Breast epithelium (tissue), 4 donors: ENCODE measurements at regions not wholly inside any gene's neighbourhood (a gene's known extent, or its start where the extent isn't known, plus 50 kb on each side); places are given as distances from the start of the nearest gene placed in this dataset.

ENCODE experiments used
- DNase-seq, 2 donors: peaks; one replicate each; pipeline ENCODE4 v3.0.0-alpha.2; 2019; ENCODE audit warnings: low spot score in 2 of 2
- H3K27ac ChIP-seq, 2 donors: fragments of 200-600 bp; sonication (generic) in 1 of 2; one replicate each; pipeline ENCODE4 v1.5.1; 2016 to 2019; ENCODE audit warnings: mild to moderate bottlenecking in 1 of 2
- H3K27me3 ChIP-seq, 2 donors: fragments of 200-600 bp; sonication (generic) in 1 of 2; one replicate each; pipeline versions ENCODE4 v1.5.1 to v1.6.0; 2017 to 2019; ENCODE audit warnings: control low read depth in 1 of 2, mild to moderate bottlenecking in 1 of 2
- H3K36me3 ChIP-seq: fragments of 200-600 bp; one replicate; pipeline ENCODE4 v1.5.1; 2019
- H3K4me1 ChIP-seq, 2 donors: fragments of 200-600 bp; sonication (generic); one replicate each; pipeline ENCODE4 v1.5.1; 2016 to 2019; ENCODE audit warnings: control low read depth in 1 of 2
- H3K4me3 ChIP-seq, 3 donors: fragments of 200-600 bp; sonication (generic); 1 replicate in 2 of 3; 2 replicates in 1 of 3; pipeline ENCODE4 v1.5.1; 2016 to 2019; ENCODE audit warnings: mild to moderate bottlenecking in 3 of 3, moderate library complexity in 2 of 3
- H3K9me3 ChIP-seq, 2 donors: fragments of 200-600 bp; sonication (generic) in 1 of 2; one replicate each; pipeline ENCODE4 v1.5.1; 2016 to 2019; ENCODE audit warnings: control low read depth in 1 of 2
- POLR2A ChIP-seq: fragments of 450-650 bp; IDR thresholded peaks from one replicate; pipeline ENCODE4 v1.6.1; 2016; ENCODE audit warnings: antibody characterized with exemption, mild to moderate bottlenecking, moderate library complexity
- POLR2AphosphoS5 ChIP-seq, 3 donors: sonication (generic); formaldehyde crosslinking; IDR thresholded peaks; one replicate each; pipeline ENCODE4 v1.6.1; 2017; ENCODE audit warnings: antibody characterized with exemption in 3 of 3
- intact Hi-C: fragments of 100-400 bp; cut with DNase I; formaldehyde crosslinking; loops from one replicate; pipeline ENCODE4 v1.15.1; 2023; ENCODE audit warnings: low total_unique reads
- TF ChIP-seq, protein P1 (sequence below), 3 donors: fragments of 450-650 bp; IDR thresholded peaks; one replicate each; pipeline ENCODE4 v1.5.1; 2016 to 2017; ENCODE audit warnings: antibody characterized with exemption in 3 of 3, mild to moderate bottlenecking in 3 of 3, moderate library complexity in 3 of 3

DNA sequence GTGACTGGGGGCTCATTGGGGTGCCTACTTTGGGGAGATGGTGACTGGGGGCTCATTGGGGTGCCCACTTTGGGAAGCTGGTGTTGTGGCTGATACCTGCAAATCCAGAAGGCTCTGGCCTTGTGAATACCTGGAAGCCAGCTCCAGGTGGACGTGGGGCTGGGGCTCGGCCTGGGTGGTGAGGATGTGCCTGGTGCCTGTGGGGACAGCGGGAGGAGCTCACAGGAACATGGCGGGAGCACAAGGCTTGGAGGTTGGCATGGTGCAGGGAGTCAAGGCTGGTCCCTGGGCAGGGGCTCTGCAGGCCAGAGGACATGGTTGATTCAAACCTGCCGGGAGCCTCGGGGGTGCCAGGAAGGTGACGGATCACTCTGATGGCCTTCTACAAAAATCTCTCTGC lies 1165.7 kb downstream of the BRD1 start:
- no peak for DNase-seq
- no peaks in the 10 kb centered on the region for H3K4me1 ChIP-seq
- no peak for TF ChIP-seq POLR2AphosphoS5 (IDR thresholded peaks at IDR 0.05)
- no peak for TF ChIP-seq POLR2A
- TF ChIP-seq, protein P1, sequence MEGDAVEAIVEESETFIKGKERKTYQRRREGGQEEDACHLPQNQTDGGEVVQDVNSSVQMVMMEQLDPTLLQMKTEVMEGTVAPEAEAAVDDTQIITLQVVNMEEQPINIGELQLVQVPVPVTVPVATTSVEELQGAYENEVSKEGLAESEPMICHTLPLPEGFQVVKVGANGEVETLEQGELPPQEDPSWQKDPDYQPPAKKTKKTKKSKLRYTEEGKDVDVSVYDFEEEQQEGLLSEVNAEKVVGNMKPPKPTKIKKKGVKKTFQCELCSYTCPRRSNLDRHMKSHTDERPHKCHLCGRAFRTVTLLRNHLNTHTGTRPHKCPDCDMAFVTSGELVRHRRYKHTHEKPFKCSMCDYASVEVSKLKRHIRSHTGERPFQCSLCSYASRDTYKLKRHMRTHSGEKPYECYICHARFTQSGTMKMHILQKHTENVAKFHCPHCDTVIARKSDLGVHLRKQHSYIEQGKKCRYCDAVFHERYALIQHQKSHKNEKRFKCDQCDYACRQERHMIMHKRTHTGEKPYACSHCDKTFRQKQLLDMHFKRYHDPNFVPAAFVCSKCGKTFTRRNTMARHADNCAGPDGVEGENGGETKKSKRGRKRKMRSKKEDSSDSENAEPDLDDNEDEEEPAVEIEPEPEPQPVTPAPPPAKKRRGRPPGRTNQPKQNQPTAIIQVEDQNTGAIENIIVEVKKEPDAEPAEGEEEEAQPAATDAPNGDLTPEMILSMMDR (IDR thresholded peaks at IDR 0.05): no peak
- no peaks in the 10 kb centered on the region for H3K27me3 ChIP-seq
- no peak overlapping the region for H3K4me3 ChIP-seq
- no peaks in the 10 kb centered on the region for H3K36me3 ChIP-seq
- peaks cover 0 to 5% of the 10 kb centered on the region in 2 donors for H3K9me3 ChIP-seq
- no peak overlapping the region for H3K27ac ChIP-seq
- intact Hi-C loops: no loop called here

DNA sequence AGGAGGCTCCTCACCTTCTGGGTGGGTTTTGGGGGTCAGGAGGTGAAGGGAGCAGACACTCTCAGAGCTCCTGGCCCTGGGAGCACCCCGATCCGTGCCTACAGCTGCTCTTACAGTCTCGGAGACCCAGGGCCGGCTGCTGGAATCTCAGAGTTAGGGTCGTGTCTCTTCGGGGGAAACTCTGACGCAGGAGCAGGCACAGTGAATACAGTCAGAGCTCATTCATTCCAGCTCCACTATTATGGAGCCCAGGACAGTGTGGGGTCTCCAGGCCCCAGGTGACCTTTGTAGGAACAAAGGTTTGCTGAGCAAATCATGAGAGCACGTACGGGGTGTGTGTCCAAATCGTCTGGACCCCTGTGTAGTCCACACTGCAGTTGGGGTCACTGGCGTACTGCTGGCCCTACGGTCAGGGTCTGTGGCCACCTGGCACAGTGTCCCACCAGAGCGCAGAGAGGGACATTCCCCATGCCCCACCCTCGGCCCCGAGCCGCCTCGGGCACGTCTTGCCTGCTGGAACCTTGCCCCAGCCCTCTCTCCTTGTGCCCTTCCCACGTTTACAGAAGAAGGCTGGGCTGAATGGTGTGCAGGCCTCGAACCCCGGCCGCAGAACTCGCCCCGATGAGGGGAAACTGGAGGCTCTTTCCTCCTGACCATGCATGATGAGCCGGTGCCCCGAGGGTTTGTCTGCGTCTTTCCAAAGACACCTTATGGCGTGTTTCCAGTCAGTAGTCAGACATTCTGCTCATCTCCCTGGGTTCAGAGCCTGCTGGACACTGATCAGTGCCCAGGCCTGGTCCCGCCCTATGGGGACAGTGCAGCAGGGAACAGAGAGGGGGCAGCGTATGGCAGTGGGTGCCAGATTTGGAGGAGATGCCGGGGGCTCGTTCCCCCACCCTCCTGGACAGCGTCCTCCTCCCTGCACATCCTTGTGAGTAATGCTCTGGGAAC lies 1166.6 kb downstream of the BRD1 start:
- no peak overlapping the region for H3K4me3 ChIP-seq
- no peak for DNase-seq
- no peak overlapping the region for H3K27ac ChIP-seq
- peaks cover 0 to 5% of the 10 kb centered on the region in 2 donors for H3K9me3 ChIP-seq
- H3K36me3 ChIP-seq: no peaks in the 10 kb centered on the region
- intact Hi-C loops: no loop called here
- H3K27me3 ChIP-seq: no peaks in the 10 kb centered on the region
- H3K4me1 ChIP-seq: no peaks in the 10 kb centered on the region
- TF ChIP-seq, protein P1 (IDR thresholded peaks at IDR 0.05): no peak
- TF ChIP-seq POLR2AphosphoS5 (IDR thresholded peaks at IDR 0.05) (no peak), POLR2A (no peak)

DNA sequence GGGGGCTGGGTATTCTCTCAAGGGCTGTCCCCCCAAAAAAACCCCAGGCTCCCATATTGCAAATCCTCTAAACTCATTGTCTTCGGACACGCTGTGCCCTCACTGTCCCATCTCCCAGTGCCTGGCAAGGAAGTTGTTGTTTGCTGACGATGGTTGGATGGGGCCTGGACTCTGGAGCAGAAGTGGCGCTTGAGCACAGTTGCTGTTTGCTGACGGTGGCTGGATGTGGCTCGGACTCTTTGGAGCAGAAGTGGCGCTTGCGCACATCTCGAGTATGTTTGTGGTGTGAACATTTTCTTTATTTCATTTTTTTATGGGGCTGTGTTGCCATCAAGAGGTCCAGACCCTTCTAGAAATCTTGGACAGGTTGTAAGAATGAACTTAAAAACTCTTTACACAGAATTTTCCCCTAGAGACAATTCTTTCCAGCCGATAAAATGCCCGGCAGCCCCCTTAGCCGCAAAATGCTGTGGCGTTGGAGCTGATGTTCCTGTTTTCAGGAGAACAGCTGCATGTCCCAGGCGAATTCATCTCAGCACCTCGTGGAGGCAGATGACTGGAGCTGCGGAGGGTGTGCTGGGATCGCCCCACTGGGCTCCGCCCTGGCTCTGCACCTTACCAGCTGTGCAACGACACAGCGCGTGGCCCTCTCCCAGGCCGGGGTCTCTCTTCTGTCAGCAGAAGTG lies 1167.4 kb downstream of the BRD1 start:
- Histone ChIP-seq H3K27ac (no peak overlapping the region), H3K27me3 (no peaks in the 10 kb centered on the region), H3K4me1 (no peaks in the 10 kb centered on the region), H3K36me3 (no peaks in the 10 kb centered on the region), H3K9me3 (peaks cover 0 to 5% of the 10 kb centered on the region in 2 donors), H3K4me3 (no peak overlapping the region)
- TF ChIP-seq POLR2AphosphoS5 (IDR thresholded peaks at IDR 0.05): no peak
- TF ChIP-seq, protein P1 (IDR thresholded peaks at IDR 0.05): no peak
- no peak for TF ChIP-seq POLR2A
- intact Hi-C loops: no loop called here
- no peak for DNase-seq

DNA sequence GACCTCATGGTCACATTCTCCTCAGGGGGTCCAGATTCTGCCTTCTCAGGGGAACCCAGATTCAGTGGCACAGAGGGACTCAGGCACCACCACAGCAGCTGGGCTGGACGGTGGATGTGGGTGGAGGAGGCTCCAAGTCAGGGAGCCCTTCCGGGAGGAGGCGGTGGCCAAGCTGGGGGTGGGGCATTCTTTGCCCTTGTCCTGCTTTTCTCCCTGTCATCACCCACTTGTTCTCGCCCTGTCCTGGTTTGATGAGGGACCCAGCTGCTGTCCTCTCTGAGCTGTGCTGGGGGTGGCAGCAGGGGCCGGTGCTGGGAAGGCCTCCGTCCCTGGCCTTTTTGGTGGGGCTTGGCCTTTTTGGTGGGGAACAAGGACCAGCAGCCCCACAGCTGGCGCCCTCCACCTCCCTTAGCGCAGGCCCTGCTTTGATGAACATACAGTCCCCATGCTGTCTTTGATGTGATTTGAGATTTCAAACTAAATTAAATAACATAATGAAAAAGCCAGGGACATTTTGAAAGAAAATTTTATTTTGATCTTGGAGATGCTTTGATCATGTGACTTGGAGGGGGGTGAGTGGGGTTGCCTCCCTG lies 1168.2 kb downstream of the BRD1 start:
- TF ChIP-seq, protein P1 (IDR thresholded peaks at IDR 0.05): no peak
- no peak for TF ChIP-seq POLR2AphosphoS5 (IDR thresholded peaks at IDR 0.05)
- TF ChIP-seq POLR2A: no peak
- Histone ChIP-seq H3K36me3 (no peaks in the 10 kb centered on the region), H3K27me3 (no peaks in the 10 kb centered on the region), H3K27ac (no peak overlapping the region), H3K9me3 (peaks cover 0 to 5% of the 10 kb centered on the region in 2 donors), H3K4me1 (no peaks in the 10 kb centered on the region), H3K4me3 (no peak overlapping the region)
- no peak for DNase-seq
- intact Hi-C loops: loop anchor here (5.0 kb wide), 1 partner anchor 1162 kb away; no protein-coding TSS in a partner anchor
